ENCODE measurements at regions not wholly inside any gene's neighbourhood (a gene's known extent, or its start where the extent isn't known, plus 50 kb on each side); places are given as distances from the start of the nearest gene placed in this dataset.

DNA sequence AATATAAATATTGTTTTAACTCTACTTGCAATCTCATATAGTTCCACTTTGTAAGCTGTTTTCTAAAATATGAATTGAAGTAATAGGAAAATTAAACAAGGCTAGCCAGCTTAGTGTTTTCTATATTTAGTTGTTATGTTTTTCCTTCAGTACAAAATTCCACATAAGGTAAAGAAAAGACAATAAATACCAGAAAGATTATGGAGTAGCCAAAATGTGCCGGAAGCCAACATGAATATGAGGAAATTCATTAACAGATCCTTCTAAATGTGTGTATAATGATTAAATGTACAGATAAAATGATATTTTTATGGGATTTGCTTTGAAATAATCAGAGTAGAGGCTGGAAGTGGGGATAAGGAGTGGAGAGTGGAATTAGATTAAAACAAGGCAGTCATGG, 52.5 kb upstream of the COL21A1 start:
- H4K20me1 ChIP-seq (ENCODE audit: insufficient read depth, low read length), result no peaks in the 10 kb centered on the region
- CTCF ChIA-PET (ENCODE audit: low intra/inter-chr PET ratio, low total read pairs), result no interaction called here
- TF ChIP-seq EP300 (IDR thresholded peaks at IDR 0.05; ENCODE audit: low read depth in 2 of 2, low read length in 2 of 2) (no peak), EP300 (CRISPR knock-in tag; IDR thresholded peaks at IDR 0.05; ENCODE audit: borderline replicate concordance) (no peak), SPEN (CRISPR knock-in tag; IDR thresholded peaks at IDR 0.05; ENCODE audit: low read depth) (no peak), U2AF1 (optimal IDR thresholded peaks at IDR 0.05; ENCODE audit: low read depth, low read length) (no peak), ZNF782 (CRISPR knock-in tag; IDR thresholded peaks at IDR 0.05; ENCODE audit: borderline replicate concordance) (no peak), ZNF292 (CRISPR knock-in tag; IDR thresholded peaks at IDR 0.05; ENCODE audit: borderline replicate concordance, low read depth) (no peak), ARNTL (CRISPR knock-in tag; IDR thresholded peaks at IDR 0.05) (no peak), ONECUT2 (CRISPR knock-in tag; IDR thresholded peaks at IDR 0.05) (no peak), TGIF2 (CRISPR knock-in tag; IDR thresholded peaks at IDR 0.05) (no peak), GATAD2A (CRISPR knock-in tag; IDR thresholded peaks at IDR 0.05) (no peak), GLI4 (CRISPR knock-in tag; IDR thresholded peaks at IDR 0.05; ENCODE audit: borderline replicate concordance) (no peak), CENPT (CRISPR knock-in tag; IDR thresholded peaks at IDR 0.05; ENCODE audit: low read depth) (no peak), RARG (CRISPR knock-in tag; IDR thresholded peaks at IDR 0.05; ENCODE audit: low read depth) (no peak), RNF2 (conservative IDR thresholded peaks at IDR 0.05; ENCODE audit: low read depth) (no peak)
- TF ChIP-seq, protein P1, sequence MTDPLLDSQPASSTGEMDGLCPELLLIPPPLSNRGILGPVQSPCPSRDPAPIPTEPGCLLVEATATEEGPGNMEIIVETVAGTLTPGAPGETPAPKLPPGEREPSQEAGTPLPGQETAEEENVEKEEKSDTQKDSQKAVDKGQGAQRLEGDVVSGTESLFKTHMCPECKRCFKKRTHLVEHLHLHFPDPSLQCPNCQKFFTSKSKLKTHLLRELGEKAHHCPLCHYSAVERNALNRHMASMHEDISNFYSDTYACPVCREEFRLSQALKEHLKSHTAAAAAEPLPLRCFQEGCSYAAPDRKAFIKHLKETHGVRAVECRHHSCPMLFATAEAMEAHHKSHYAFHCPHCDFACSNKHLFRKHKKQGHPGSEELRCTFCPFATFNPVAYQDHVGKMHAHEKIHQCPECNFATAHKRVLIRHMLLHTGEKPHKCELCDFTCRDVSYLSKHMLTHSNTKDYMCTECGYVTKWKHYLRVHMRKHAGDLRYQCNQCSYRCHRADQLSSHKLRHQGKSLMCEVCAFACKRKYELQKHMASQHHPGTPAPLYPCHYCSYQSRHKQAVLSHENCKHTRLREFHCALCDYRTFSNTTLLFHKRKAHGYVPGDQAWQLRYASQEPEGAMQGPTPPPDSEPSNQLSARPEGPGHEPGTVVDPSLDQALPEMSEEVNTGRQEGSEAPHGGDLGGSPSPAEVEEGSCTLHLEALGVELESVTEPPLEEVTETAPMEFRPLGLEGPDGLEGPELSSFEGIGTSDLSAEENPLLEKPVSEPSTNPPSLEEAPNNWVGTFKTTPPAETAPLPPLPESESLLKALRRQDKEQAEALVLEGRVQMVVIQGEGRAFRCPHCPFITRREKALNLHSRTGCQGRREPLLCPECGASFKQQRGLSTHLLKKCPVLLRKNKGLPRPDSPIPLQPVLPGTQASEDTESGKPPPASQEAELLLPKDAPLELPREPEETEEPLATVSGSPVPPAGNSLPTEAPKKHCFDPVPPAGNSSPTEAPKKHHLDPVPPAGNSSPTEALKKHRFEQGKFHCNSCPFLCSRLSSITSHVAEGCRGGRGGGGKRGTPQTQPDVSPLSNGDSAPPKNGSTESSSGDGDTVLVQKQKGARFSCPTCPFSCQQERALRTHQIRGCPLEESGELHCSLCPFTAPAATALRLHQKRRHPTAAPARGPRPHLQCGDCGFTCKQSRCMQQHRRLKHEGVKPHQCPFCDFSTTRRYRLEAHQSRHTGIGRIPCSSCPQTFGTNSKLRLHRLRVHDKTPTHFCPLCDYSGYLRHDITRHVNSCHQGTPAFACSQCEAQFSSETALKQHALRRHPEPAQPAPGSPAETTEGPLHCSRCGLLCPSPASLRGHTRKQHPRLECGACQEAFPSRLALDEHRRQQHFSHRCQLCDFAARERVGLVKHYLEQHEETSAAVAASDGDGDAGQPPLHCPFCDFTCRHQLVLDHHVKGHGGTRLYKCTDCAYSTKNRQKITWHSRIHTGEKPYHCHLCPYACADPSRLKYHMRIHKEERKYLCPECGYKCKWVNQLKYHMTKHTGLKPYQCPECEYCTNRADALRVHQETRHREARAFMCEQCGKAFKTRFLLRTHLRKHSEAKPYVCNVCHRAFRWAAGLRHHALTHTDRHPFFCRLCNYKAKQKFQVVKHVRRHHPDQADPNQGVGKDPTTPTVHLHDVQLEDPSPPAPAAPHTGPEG (CRISPR knock-in tag; IDR thresholded peaks at IDR 0.05), result no peak
- TF ChIP-seq, protein P2, sequence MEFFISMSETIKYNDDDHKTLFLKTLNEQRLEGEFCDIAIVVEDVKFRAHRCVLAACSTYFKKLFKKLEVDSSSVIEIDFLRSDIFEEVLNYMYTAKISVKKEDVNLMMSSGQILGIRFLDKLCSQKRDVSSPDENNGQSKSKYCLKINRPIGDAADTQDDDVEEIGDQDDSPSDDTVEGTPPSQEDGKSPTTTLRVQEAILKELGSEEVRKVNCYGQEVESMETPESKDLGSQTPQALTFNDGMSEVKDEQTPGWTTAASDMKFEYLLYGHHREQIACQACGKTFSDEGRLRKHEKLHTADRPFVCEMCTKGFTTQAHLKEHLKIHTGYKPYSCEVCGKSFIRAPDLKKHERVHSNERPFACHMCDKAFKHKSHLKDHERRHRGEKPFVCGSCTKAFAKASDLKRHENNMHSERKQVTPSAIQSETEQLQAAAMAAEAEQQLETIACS (CRISPR knock-in tag; IDR thresholded peaks at IDR 0.05), result no peak
- TF ChIP-seq, protein P3, sequence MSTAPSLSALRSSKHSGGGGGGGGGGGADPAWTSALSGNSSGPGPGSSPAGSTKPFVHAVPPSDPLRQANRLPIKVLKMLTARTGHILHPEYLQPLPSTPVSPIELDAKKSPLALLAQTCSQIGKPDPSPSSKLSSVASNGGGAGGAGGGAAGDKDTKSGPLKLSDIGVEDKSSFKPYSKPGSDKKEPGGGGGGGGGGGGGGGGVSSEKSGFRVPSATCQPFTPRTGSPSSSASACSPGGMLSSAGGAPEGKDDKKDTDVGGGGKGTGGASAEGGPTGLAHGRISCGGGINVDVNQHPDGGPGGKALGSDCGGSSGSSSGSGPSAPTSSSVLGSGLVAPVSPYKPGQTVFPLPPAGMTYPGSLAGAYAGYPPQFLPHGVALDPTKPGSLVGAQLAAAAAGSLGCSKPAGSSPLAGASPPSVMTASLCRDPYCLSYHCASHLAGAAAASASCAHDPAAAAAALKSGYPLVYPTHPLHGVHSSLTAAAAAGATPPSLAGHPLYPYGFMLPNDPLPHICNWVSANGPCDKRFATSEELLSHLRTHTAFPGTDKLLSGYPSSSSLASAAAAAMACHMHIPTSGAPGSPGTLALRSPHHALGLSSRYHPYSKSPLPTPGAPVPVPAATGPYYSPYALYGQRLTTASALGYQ (CRISPR knock-in tag; IDR thresholded peaks at IDR 0.05), result no peak
- TF ChIP-seq, protein P4, sequence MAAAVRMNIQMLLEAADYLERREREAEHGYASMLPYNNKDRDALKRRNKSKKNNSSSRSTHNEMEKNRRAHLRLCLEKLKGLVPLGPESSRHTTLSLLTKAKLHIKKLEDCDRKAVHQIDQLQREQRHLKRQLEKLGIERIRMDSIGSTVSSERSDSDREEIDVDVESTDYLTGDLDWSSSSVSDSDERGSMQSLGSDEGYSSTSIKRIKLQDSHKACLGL (CRISPR knock-in tag; IDR thresholded peaks at IDR 0.05), result no peak

More for the DNA sequence above, 52.5 kb upstream of the COL21A1 start:
- H3K36me3 ChIP-seq (replicated peaks in 1 of 2; ENCODE audit: control insufficient read depth in 1 of 2, insufficient read depth in 2 of 2, low read length in 2 of 2), result no peaks in the 10 kb centered on the region
- H3K27me3 ChIP-seq (ENCODE audit: control insufficient read depth in 1 of 2, insufficient read depth in 2 of 2, low read length in 2 of 2), result no peaks in the 10 kb centered on the region
- FAIRE-seq (no peak), ATAC-seq (no peak), DNase-seq (ENCODE audit: low spot score) (no peak)
- in situ Hi-C loops (cut with HindIII; ENCODE audit: extremely low pct_ligation_motif_present, low pct_unique_long_range_greater_than_20kb), result loop anchor here (10.0 to 25.0 kb wide), 3 partner anchors 688 to 1013 kb away; no protein-coding TSS in a partner anchor
- no peak overlapping the region for H3K27ac ChIP-seq (ENCODE audit: extremely low read length, insufficient read depth, low read length)
- H3K4me1 ChIP-seq (ENCODE audit: insufficient read depth, low read length), result no peaks in the 10 kb centered on the region
- H3K4me3 ChIP-seq (replicated peaks in 1 of 3; ENCODE audit: insufficient read depth in 1 of 3, low read depth in 2 of 3, low read length in 3 of 3), result no peak overlapping the region
- BruUV-seq (replicated peaks), result no TSS peak
- intact Hi-C loops (cut with micrococcal nuclease; ENCODE audit: unreplicated experiment), result no loop called here
- H3K4me2 ChIP-seq (ENCODE audit: low read depth, low read length), result no peak overlapping the region
- no peaks in the 10 kb centered on the region for H3K9me3 ChIP-seq (ENCODE audit: low read length)
- no peak overlapping the region for H3K9ac ChIP-seq (ENCODE audit: insufficient read depth, low read depth, low read length)
- no peak overlapping the region for H2AFZ ChIP-seq (ENCODE audit: low read length)
- POLR2A ChIA-PET, result no interaction called here
- 25% methylated on average over 1 of the region's 1 CpG for WGBS (ENCODE audit: low lambda C conversion rate)
- no peaks in the 10 kb centered on the region for H3K79me2 ChIP-seq (ENCODE audit: insufficient read depth, low read length)

Data from HepG2 (cell line).